ENCODE measurements at regions not wholly inside any gene's neighbourhood (a gene's known extent, or its start where the extent isn't known, plus 50 kb on each side); places are given as distances from the start of the nearest gene placed in this dataset.
"Not testable (repeated sequence)": the region's sequence is repeated elsewhere in the genome, so short reads cannot be mapped to it uniquely, and the experiment has no call there.

DNA sequence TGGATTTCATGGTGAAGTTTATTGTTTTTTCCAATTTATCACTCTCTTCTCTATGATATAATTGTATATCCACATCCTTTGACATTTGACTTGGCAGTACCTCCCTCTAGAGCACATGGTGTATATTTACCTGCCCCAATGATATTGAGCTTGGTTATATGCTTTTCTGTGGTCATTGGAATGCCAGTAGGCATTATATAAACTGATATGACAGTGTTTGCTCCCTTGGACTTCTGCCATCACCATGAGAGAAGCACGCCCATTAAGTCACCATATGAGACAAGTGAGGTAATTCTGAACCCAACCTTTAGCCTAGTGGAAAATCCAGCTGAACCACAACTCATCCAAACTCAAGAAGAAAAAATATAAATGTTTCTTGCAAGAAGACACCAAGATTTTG, 2761.5 kb downstream of the ARAP2 start:
- Histone ChIP-seq H3K27me3 (ENCODE audit: control insufficient read depth, insufficient read depth, low read length) (no peaks in the 10 kb centered on the region), H3K9me3 (replicated peaks; ENCODE audit: low read length) (no peaks in the 10 kb centered on the region), H3K4me1 (ENCODE audit: control insufficient read depth, insufficient read depth, low read length) (no peaks in the 10 kb centered on the region), H3K9ac (ENCODE audit: low read depth, low read length) (no peak overlapping the region), H3K4me3 (ENCODE audit: low read length) (no peak overlapping the region), H3K4me2 (ENCODE audit: low read length) (no peak overlapping the region), H3K36me3 (ENCODE audit: insufficient read depth, low read length) (no peaks in the 10 kb centered on the region)

DNA sequence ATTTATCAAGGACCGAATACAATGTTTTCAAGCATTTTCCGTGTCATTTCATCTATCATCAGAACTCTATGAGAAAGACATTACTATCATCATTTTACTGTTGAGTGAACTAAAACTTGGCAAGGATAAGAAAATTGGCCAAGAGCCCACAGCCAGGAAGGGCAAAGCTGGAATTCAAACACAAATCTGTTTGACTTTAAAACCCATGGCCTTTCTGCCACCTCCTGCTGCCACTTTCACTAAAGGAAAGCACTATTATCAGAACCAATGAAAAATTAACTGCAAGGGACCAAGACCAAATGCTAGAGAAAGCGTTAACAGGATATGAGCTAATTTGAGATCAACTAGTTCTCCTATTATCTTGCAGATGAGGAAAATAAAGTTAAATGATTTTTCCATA, 2759.2 kb downstream of the ARAP2 start:
- Histone ChIP-seq H3K4me1 (ENCODE audit: control insufficient read depth, insufficient read depth, low read length) (no peaks in the 10 kb centered on the region), H3K4me3 (ENCODE audit: low read length) (no peak overlapping the region), H3K9me3 (replicated peaks; ENCODE audit: low read length) (no peaks in the 10 kb centered on the region), H3K4me2 (ENCODE audit: low read length) (no peak overlapping the region), H3K9ac (ENCODE audit: low read depth, low read length) (no peak overlapping the region), H3K36me3 (ENCODE audit: insufficient read depth, low read length) (no peaks in the 10 kb centered on the region), H3K27me3 (ENCODE audit: control insufficient read depth, insufficient read depth, low read length) (no peaks in the 10 kb centered on the region)

DNA sequence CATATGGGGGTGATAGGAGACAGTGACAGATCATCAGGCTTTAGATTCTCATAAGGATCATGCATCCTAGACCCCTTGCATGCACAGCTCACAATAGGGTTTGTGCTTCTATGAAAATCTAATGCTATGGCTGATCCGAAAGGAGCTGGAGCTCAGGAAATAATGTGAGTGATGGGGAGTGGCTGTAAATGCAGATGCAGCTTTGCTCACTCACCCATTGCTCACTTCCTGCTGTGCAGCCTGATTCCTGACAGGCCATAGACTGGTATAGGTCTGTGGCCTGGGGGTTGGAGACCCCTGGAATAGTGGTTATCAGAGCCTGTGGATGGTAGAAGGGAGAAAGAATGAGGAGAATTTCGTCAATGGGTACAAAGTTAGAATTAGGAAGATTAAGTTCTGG, 2751.1 kb downstream of the ARAP2 start:
- no peaks in the 10 kb centered on the region for H3K27me3 ChIP-seq (ENCODE audit: control insufficient read depth, insufficient read depth, low read length)
- H3K9ac ChIP-seq (ENCODE audit: low read depth, low read length), result no peak overlapping the region
- H3K4me1 ChIP-seq (ENCODE audit: control insufficient read depth, insufficient read depth, low read length), result peaks cover 3% of the 10 kb centered on the region
- no peaks in the 10 kb centered on the region for H3K36me3 ChIP-seq (ENCODE audit: insufficient read depth, low read length)
- H3K4me3 ChIP-seq (ENCODE audit: low read length), result no peak overlapping the region
- H3K9me3 ChIP-seq (replicated peaks; ENCODE audit: low read length), result no peaks in the 10 kb centered on the region
- H3K4me2 ChIP-seq (ENCODE audit: low read length), result no peak overlapping the region

DNA sequence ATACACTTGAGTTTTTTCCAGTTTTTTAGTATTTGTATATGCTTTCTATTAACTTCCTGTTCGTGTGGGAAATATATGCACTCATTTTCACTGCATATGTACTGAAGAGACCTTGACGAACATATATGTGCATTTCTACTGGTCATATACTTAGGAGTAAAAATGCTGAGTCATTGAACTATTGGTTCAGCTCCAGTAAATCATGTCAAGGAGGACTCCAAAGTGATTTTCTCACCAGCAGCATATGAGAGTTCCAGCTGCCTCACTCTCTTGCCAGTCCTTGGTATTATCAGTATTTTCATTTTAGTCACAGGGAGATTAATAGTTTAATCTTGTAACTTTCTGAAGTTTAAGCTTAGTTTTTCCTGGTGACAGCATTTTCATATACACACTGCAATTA, 2750.2 kb downstream of the ARAP2 start:
- H3K36me3 ChIP-seq (ENCODE audit: insufficient read depth, low read length), result no peaks in the 10 kb centered on the region
- H3K9me3 ChIP-seq (replicated peaks; ENCODE audit: low read length), result no peaks in the 10 kb centered on the region
- peaks cover 3% of the 10 kb centered on the region for H3K4me1 ChIP-seq (ENCODE audit: control insufficient read depth, insufficient read depth, low read length)
- no peak overlapping the region for H3K4me3 ChIP-seq (ENCODE audit: low read length)
- no peaks in the 10 kb centered on the region for H3K27me3 ChIP-seq (ENCODE audit: control insufficient read depth, insufficient read depth, low read length)
- no peak overlapping the region for H3K4me2 ChIP-seq (ENCODE audit: low read length)
- H3K9ac ChIP-seq (ENCODE audit: low read depth, low read length), result no peak overlapping the region

DNA sequence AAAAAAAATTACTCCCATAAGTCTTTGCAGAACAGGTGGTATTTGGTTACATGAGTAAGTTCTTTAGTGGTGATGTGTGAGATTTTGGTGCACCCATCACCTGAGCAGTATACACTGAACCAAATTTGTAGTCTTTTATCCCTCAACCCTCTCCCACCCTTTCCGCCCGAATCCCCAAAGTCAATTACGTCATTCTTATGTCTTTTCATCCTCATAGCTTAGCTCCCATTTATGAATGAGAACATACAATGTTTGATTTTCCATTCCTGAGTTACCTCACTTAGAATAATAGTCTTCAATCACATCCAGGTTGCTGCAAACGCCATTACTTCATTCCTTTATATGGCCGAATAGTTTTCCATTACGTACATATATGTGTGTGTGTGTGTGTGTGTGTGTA, 2742.7 kb downstream of the ARAP2 start:
- not testable (repeated sequence) for H3K27me3 ChIP-seq (ENCODE audit: control insufficient read depth, insufficient read depth, low read length); H3K9ac ChIP-seq (ENCODE audit: low read depth, low read length); H3K4me3 ChIP-seq (ENCODE audit: low read length); H3K36me3 ChIP-seq (ENCODE audit: insufficient read depth, low read length); H3K4me1 ChIP-seq (ENCODE audit: control insufficient read depth, insufficient read depth, low read length); H3K4me2 ChIP-seq (ENCODE audit: low read length); H3K9me3 ChIP-seq (replicated peaks; ENCODE audit: low read length)

DNA sequence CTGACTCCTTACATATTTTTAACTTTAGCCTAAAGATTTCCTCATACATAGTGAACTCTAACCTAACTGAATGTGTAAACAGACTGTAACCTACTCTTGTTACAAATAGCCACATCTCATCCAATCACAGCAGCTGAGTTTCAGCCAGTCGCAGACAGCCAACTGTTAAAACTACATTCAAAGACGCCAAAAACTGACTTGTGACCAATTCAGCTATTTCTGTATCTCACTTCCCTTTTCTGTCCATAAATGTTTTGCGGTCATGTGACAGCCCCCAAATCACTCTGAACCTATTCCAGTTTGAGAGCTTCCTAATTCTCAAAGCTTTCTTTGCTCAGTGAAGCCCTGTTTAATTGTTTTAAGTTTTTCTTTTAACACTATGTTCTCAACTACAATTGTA, 2731.9 kb downstream of the ARAP2 start:
- Histone ChIP-seq H3K4me1 (ENCODE audit: control insufficient read depth, insufficient read depth, low read length) (no peaks in the 10 kb centered on the region), H3K9ac (ENCODE audit: low read depth, low read length) (no peak overlapping the region), H3K9me3 (replicated peaks; ENCODE audit: low read length) (no peaks in the 10 kb centered on the region), H3K4me3 (ENCODE audit: low read length) (no peak overlapping the region), H3K36me3 (ENCODE audit: insufficient read depth, low read length) (no peaks in the 10 kb centered on the region), H3K4me2 (ENCODE audit: low read length) (no peak overlapping the region), H3K27me3 (ENCODE audit: control insufficient read depth, insufficient read depth, low read length) (no peaks in the 10 kb centered on the region)

DNA sequence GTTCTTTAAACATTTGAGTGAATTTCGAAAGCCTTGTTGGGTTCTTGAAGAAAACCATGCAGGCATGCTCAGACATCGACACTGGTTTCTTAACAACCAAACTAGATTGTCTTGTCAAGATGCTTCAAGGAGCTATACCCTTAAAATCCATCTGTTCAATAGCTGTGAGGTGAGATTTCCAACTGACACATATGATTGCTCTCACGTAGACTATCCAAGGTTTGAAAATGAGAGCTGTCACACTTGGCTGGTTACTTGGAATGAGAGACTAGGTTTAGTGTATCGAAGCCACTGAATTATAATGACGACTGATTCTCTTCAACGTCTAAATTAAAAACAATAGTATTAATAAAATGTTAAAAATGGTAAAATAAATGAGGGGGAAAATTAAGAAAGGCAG, 2725.5 kb downstream of the ARAP2 start:
- no peaks in the 10 kb centered on the region for H3K9me3 ChIP-seq (replicated peaks; ENCODE audit: low read length)

DNA sequence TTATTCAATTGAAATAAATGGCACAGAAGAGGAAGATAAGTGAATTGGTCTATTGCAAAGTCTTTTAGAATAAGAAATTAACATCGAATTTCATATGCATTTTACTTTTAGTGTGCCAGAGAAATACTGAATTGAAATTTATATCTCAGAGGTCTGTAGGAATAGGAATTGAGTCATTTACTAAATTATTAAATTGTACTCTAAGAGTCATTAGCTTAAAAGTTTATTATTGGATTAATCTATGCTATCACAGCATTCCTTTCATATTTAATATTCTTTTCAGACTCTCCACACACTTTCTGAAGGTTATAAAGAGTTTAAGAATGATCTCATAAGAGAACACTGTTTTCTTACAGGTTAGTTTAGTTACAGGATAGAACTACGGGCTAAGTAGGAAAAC, 2711.5 kb downstream of the ARAP2 start:
- H3K4me1 ChIP-seq (ENCODE audit: control insufficient read depth, insufficient read depth, low read length), result no peaks in the 10 kb centered on the region
- no peaks in the 10 kb centered on the region for H3K27me3 ChIP-seq (ENCODE audit: control insufficient read depth, insufficient read depth, low read length)
- H3K9me3 ChIP-seq (replicated peaks; ENCODE audit: low read length), result no peaks in the 10 kb centered on the region
- no peak overlapping the region for H3K4me2 ChIP-seq (ENCODE audit: low read length)
- no peak overlapping the region for H3K4me3 ChIP-seq (ENCODE audit: low read length)
- no peaks in the 10 kb centered on the region for H3K36me3 ChIP-seq (ENCODE audit: insufficient read depth, low read length)
- no peak overlapping the region for H3K9ac ChIP-seq (ENCODE audit: low read depth, low read length)

More for the DNA sequence above, 2725.5 kb downstream of the ARAP2 start:
- no peak overlapping the region for H3K4me3 ChIP-seq (ENCODE audit: low read length)
- no peaks in the 10 kb centered on the region for H3K27me3 ChIP-seq (ENCODE audit: control insufficient read depth, insufficient read depth, low read length)
- H3K4me1 ChIP-seq (ENCODE audit: control insufficient read depth, insufficient read depth, low read length), result no peaks in the 10 kb centered on the region
- H3K36me3 ChIP-seq (ENCODE audit: insufficient read depth, low read length), result no peaks in the 10 kb centered on the region
- H3K4me2 ChIP-seq (ENCODE audit: low read length), result no peak overlapping the region
- H3K9ac ChIP-seq (ENCODE audit: low read depth, low read length), result no peak overlapping the region

DNA sequence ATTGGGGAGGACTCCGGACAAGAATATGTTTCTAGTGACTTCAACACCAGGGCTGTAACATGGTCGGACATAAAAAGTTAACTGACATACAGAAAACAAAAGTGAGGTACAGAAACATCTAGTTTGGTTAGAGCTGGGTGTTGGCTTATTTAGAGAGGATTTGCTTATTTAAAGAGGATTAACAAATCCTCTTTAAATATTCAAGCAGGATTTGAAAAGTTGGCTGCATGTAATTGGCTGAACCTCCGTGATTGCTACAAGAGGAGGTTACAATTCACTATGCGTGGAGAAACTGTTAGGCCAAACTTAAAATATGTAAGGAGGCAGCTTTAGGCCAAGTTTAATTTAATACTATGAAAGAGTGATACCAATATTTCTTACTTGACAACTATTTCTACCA, 2707.4 kb downstream of the ARAP2 start:
- Histone ChIP-seq H3K4me2 (ENCODE audit: low read length) (no peak overlapping the region), H3K9me3 (replicated peaks; ENCODE audit: low read length) (no peaks in the 10 kb centered on the region), H3K4me1 (ENCODE audit: control insufficient read depth, insufficient read depth, low read length) (no peaks in the 10 kb centered on the region), H3K27me3 (ENCODE audit: control insufficient read depth, insufficient read depth, low read length) (no peaks in the 10 kb centered on the region), H3K36me3 (ENCODE audit: insufficient read depth, low read length) (no peaks in the 10 kb centered on the region), H3K4me3 (ENCODE audit: low read length) (no peak overlapping the region), H3K9ac (ENCODE audit: low read depth, low read length) (no peak overlapping the region)

DNA sequence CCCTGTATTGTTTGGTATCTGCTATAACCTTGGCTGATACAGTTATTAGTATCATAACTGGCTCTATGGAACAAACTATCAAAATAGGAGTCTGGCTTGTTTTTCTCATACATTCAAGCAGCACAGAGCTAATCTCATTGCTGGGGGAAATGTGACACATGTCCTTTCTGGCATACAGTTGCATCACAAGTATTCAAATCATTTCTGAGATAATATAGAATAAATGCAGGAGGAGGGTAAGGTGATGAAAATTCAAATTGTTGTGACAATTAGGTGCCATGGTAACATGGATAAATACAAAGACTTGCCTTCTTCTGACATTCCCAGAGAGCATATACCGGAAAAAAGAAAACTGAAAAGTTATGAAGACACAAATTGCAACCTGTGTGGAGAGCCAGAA, 2706.8 kb downstream of the ARAP2 start:
- Histone ChIP-seq H3K4me2 (ENCODE audit: low read length) (no peak overlapping the region), H3K27me3 (ENCODE audit: control insufficient read depth, insufficient read depth, low read length) (no peaks in the 10 kb centered on the region), H3K4me3 (ENCODE audit: low read length) (no peak overlapping the region)

DNA sequence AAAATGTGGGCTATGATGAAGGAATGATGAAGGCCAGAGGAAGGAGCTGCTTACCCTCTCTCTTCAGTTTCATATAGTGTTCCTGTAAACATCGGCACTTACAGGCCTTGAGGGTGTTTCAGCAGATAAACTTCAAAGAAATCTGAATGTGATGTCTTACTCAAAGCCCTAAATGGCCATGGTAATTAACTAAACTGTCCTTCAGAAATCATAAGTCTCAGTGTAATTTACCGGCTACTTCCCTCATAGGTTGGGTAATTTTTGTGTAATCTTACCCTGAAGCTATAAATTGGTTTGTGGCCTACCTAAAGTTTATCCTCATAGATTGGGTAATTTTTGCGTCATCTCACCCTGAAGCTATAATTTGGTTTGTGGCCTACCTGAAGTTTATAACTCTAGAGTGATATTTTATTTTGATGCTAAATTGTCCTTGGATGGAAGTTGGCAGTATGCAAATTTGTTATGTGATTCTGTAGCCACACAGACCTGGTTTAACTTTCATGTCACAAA, 2700.3 kb downstream of the ARAP2 start:
- H3K4me3 ChIP-seq (ENCODE audit: low read length), result no peak overlapping the region
- H3K9ac ChIP-seq (ENCODE audit: low read depth, low read length), result no peak overlapping the region
- no peaks in the 10 kb centered on the region for H3K9me3 ChIP-seq (replicated peaks; ENCODE audit: low read length)
- H3K27me3 ChIP-seq (ENCODE audit: control insufficient read depth, insufficient read depth, low read length), result no peaks in the 10 kb centered on the region
- H3K36me3 ChIP-seq (ENCODE audit: insufficient read depth, low read length), result no peaks in the 10 kb centered on the region
- no peak overlapping the region for H3K4me2 ChIP-seq (ENCODE audit: low read length)
- H3K4me1 ChIP-seq (ENCODE audit: control insufficient read depth, insufficient read depth, low read length), result no peaks in the 10 kb centered on the region

More for the DNA sequence above, 2706.8 kb downstream of the ARAP2 start:
- Histone ChIP-seq H3K4me1 (ENCODE audit: control insufficient read depth, insufficient read depth, low read length) (no peaks in the 10 kb centered on the region), H3K9ac (ENCODE audit: low read depth, low read length) (no peak overlapping the region), H3K36me3 (ENCODE audit: insufficient read depth, low read length) (no peaks in the 10 kb centered on the region), H3K9me3 (replicated peaks; ENCODE audit: low read length) (no peaks in the 10 kb centered on the region)

DNA sequence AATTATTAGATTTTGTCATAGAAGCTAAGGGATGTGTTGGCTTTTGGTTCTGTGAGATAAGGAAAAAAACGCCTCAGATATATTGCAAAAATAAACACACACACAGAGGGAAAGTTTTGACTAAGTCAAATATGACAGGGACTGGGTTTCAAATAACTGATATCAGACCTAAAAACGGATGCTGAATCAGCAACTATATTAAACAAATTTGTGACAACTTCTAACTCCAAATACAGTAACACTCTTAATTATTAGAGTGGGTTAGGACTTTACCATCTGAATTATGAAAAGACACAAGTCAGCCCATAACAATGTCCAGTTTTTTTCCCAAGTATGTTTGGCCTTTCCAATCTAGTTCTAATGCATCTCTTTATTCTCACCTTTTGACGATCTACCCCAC, 2693.1 kb downstream of the ARAP2 start:
- Histone ChIP-seq H3K9ac (ENCODE audit: low read depth, low read length) (no peak overlapping the region), H3K4me1 (ENCODE audit: control insufficient read depth, insufficient read depth, low read length) (no peaks in the 10 kb centered on the region), H3K4me2 (ENCODE audit: low read length) (no peak overlapping the region), H3K36me3 (ENCODE audit: insufficient read depth, low read length) (no peaks in the 10 kb centered on the region), H3K9me3 (replicated peaks; ENCODE audit: low read length) (no peaks in the 10 kb centered on the region), H3K27me3 (ENCODE audit: control insufficient read depth, insufficient read depth, low read length) (no peaks in the 10 kb centered on the region), H3K4me3 (ENCODE audit: low read length) (no peak overlapping the region)
